Breast epithelium (tissue), 4 donors: ENCODE measurements at regions not wholly inside any gene's neighbourhood (a gene's known extent, or its start where the extent isn't known, plus 50 kb on each side); places are given as distances from the start of the nearest gene placed in this dataset.

Experiments used
- DNase-seq, 2 donors: peaks; one replicate each; pipeline ENCODE4 v3.0.0-alpha.2; 2019; ENCODE audit warnings: low spot score in 2 of 2
- H3K27ac ChIP-seq, 2 donors: fragments of 200-600 bp; sonication (generic) in 1 of 2; one replicate each; pipeline ENCODE4 v1.5.1; 2016 to 2019; ENCODE audit warnings: mild to moderate bottlenecking in 1 of 2
- H3K27me3 ChIP-seq, 2 donors: fragments of 200-600 bp; sonication (generic) in 1 of 2; one replicate each; pipeline versions ENCODE4 v1.5.1 to v1.6.0; 2017 to 2019; ENCODE audit warnings: control low read depth in 1 of 2, mild to moderate bottlenecking in 1 of 2
- H3K36me3 ChIP-seq: fragments of 200-600 bp; one replicate; pipeline ENCODE4 v1.5.1; 2019
- H3K4me1 ChIP-seq, 2 donors: fragments of 200-600 bp; sonication (generic); one replicate each; pipeline ENCODE4 v1.5.1; 2016 to 2019; ENCODE audit warnings: control low read depth in 1 of 2
- H3K4me3 ChIP-seq, 3 donors: fragments of 200-600 bp; sonication (generic); 1 replicate in 2 of 3; 2 replicates in 1 of 3; pipeline ENCODE4 v1.5.1; 2016 to 2019; ENCODE audit warnings: mild to moderate bottlenecking in 3 of 3, moderate library complexity in 2 of 3
- H3K9me3 ChIP-seq, 2 donors: fragments of 200-600 bp; sonication (generic) in 1 of 2; one replicate each; pipeline ENCODE4 v1.5.1; 2016 to 2019; ENCODE audit warnings: control low read depth in 1 of 2
- CTCF ChIP-seq, 3 donors: fragments of 450-650 bp; IDR thresholded peaks; one replicate each; pipeline ENCODE4 v1.5.1; 2016 to 2017; ENCODE audit warnings: antibody characterized with exemption in 3 of 3, mild to moderate bottlenecking in 3 of 3, moderate library complexity in 3 of 3
- POLR2A ChIP-seq: fragments of 450-650 bp; IDR thresholded peaks from one replicate; pipeline ENCODE4 v1.6.1; 2016; ENCODE audit warnings: antibody characterized with exemption, mild to moderate bottlenecking, moderate library complexity
- POLR2AphosphoS5 ChIP-seq, 3 donors: sonication (generic); formaldehyde crosslinking; IDR thresholded peaks; one replicate each; pipeline ENCODE4 v1.6.1; 2017; ENCODE audit warnings: antibody characterized with exemption in 3 of 3
- intact Hi-C: fragments of 100-400 bp; cut with DNase I; formaldehyde crosslinking; loops from one replicate; pipeline ENCODE4 v1.15.1; 2023; ENCODE audit warnings: low total_unique reads

GRCh38 chr12:87866578-87867292 is 162.5 kb downstream of the C12orf50 start:
- Histone ChIP-seq H3K4me3 (no peak overlapping the region), H3K4me1 (no peaks in the 10 kb centered on the region), H3K9me3 (no peaks in the 10 kb centered on the region), H3K36me3 (no peaks in the 10 kb centered on the region), H3K27me3 (no peaks in the 10 kb centered on the region), H3K27ac (no peak overlapping the region)
- no peak for DNase-seq
- no peak for TF ChIP-seq CTCF (IDR thresholded peaks at IDR 0.05)
- TF ChIP-seq POLR2AphosphoS5 (IDR thresholded peaks at IDR 0.05): no peak
- TF ChIP-seq POLR2A: no peak
- intact Hi-C loops: no loop called here

GRCh38 chr12:87861791-87862190 is 167.4 kb downstream of the C12orf50 start:
- H3K27me3 ChIP-seq: no peaks in the 10 kb centered on the region
- no peak overlapping the region for H3K27ac ChIP-seq
- no peak overlapping the region for H3K4me3 ChIP-seq
- no peaks in the 10 kb centered on the region for H3K36me3 ChIP-seq
- H3K4me1 ChIP-seq: no peaks in the 10 kb centered on the region
- no peak for DNase-seq
- intact Hi-C loops: no loop called here
- no peaks in the 10 kb centered on the region for H3K9me3 ChIP-seq
- no peak for TF ChIP-seq POLR2AphosphoS5 (IDR thresholded peaks at IDR 0.05)
- no peak for TF ChIP-seq POLR2A
- no peak for TF ChIP-seq CTCF (IDR thresholded peaks at IDR 0.05)

- Histone ChIP-seq H3K36me3 (peaks cover 4% of the 10 kb centered on the region), H3K4me3 (no peak overlapping the region), H3K27ac (no peak overlapping the region), H3K27me3 (no peaks in the 10 kb centered on the region), H3K9me3 (no peaks in the 10 kb centered on the region), H3K4me1 (no peaks in the 10 kb centered on the region)
- TF ChIP-seq POLR2AphosphoS5 (IDR thresholded peaks at IDR 0.05): no peak
- TF ChIP-seq POLR2A: no peak
- no peak for TF ChIP-seq CTCF (IDR thresholded peaks at IDR 0.05)
- no peak for DNase-seq
- intact Hi-C loops: no loop called here
These were observed 175.7 kb downstream of the C12orf50 start for GRCh38 chr12:87853448-87854003.

- intact Hi-C loops: no loop called here
- H3K4me1 ChIP-seq: no peaks in the 10 kb centered on the region
- no peak for DNase-seq
- H3K4me3 ChIP-seq: no peak overlapping the region
- H3K9me3 ChIP-seq: no peaks in the 10 kb centered on the region
- H3K27me3 ChIP-seq: no peaks in the 10 kb centered on the region
- TF ChIP-seq POLR2AphosphoS5 (IDR thresholded peaks at IDR 0.05) (no peak), POLR2A (no peak), CTCF (IDR thresholded peaks at IDR 0.05) (no peak)
- no peak overlapping the region for H3K27ac ChIP-seq
- H3K36me3 ChIP-seq: peaks cover 4% of the 10 kb centered on the region
These were observed 180.1 kb downstream of the C12orf50 start for GRCh38 chr12:87849074-87849473.

- no peak overlapping the region for H3K4me3 ChIP-seq
- no peak overlapping the region for H3K27ac ChIP-seq
- no peaks in the 10 kb centered on the region for H3K27me3 ChIP-seq
- no peaks in the 10 kb centered on the region for H3K4me1 ChIP-seq
- intact Hi-C loops: no loop called here
- no peak for TF ChIP-seq POLR2A
- TF ChIP-seq CTCF (IDR thresholded peaks at IDR 0.05): peak; percentile 62 to 80 (median 64)
- TF ChIP-seq POLR2AphosphoS5 (IDR thresholded peaks at IDR 0.05): no peak
- H3K9me3 ChIP-seq: no peaks in the 10 kb centered on the region
- DNase-seq: no peak
- peaks cover 4% of the 10 kb centered on the region for H3K36me3 ChIP-seq
These were observed 180.8 kb downstream of the C12orf50 start for GRCh38 chr12:87848248-87848868.
